Fibroblast of gingiva (primary cell): ENCODE measurements at regions not wholly inside any gene's neighbourhood (a gene's known extent, or its start where the extent isn't known, plus 50 kb on each side); places are given as distances from the start of the nearest gene placed in this dataset.

Source experiments
- DNase-seq: peaks from one replicate; pipeline ENCODE4 v3.0.0-alpha.2; 2011; ENCODE audit warnings: low read depth

DNA sequence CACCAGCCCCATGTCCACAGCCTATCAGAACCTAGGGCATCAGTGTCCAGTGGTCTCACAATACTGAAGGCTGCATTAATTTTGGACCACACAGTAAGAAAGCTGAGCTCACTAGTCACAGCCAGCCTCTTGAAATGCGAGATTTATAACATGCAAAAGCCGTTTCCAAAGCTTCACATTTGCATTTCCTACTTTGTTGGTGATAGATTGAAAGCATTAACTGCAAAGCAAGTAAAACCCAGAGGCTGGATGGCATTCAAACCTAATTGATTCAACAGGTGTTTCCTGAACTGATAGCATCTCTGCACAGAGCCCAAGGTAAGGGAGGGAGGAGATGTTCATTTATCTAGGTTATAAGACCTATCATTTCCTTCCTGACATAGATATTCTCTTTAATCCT, 410.1 kb downstream of the OMA1 start:
- DNase-seq, result no peak

DNA sequence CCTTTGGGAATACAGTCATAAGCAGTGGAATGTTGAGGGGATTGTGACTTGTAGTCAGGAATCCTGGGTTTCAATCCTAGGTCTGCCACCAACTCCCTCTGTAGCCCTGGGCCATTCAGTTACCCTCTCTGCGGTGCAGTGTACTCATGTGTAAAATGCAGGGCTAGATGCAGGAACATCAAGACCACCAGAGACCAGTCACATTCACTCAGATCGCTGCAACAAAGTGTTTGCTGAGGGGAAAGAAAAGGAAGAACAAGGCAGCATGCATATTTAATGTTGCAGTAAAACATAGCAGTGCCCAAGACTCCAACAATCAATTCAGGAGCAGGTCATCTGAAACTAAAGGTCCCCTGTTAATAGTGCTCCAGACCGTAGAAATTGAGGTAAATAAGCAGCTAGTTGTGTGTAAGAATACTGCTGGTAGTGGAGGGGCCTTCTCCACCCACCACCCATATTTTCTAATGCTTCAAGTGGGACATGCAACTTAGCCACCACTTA, 410.7 kb downstream of the OMA1 start:
- no peak for DNase-seq

DNA sequence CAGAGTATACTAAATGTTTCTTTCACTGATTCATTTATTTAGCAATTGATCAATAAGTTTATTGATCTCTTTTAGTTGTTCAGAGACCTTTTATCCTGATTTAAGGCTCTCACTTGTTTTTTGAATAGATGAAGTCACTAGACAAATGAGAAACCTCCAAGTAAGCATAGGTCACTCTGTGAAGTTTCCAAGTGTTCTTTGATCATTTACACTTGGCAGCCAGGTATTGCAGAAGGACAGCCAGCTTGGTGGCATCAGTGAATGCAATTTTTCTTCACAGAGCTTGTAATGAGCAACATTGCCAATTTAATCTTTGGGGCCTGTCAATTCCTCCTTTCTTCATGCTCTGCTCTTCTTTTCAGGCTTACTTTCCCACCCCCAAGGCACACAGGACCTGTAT, 413.0 kb downstream of the OMA1 start:
- no peak for DNase-seq

DNA sequence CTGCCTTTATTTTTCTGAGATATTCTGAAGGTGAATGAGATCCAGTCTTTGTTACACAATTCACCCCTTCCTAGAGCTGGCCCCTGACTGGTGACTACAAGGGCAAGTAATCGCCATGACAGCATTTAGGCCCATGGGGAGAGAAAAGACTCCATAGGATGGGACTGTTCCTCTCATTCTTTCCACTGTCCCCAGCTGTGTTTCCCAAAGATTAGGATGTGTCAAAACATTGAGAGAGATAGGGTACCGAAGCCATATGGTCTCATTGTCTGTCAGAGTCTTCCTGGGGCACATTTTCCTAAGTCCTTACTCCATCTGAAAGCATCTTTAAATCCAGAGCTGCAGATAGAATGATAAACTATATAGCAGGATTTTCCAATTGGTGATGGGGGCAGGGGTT, 423.5 kb downstream of the OMA1 start:
- no peak for DNase-seq

DNA sequence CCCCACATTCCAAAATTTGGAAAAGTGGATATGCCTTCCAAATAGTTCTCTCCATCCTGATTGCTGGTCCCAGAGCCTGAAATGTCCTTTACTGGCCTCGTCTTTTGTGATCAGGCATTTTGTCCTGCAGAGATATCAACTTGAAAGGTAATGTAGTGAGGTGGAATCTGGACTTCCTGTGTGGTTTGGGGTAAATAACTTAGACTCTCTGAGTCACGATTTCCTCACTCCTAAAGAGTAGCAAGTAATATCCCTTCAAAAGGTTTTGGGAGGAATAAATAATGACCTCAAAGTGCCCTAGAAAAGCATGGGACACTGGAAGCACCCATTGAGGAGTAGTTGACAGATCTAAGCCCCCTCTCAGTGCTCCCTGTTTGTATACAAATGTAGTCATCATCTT, 426.6 kb downstream of the OMA1 start:
- no peak for DNase-seq

DNA sequence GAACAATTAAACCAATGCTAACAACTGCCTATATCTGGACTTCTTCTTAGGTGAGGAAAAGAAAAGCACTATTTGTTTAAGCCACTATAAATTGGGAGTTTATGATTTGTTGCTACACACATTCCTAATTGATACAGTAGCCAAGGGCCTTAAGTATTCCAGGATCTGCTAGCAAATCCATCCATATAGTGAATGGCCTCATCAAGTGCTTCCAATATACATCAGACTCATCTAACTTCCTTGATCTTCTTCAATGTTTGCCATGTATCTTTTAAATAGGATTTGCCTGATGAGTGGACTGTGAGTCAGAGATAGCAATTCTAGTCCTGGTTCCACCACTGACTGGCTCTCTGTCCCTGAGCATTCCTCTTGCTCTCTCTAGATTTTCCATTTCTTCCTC, 430.2 kb downstream of the OMA1 start:
- no peak for DNase-seq

DNA sequence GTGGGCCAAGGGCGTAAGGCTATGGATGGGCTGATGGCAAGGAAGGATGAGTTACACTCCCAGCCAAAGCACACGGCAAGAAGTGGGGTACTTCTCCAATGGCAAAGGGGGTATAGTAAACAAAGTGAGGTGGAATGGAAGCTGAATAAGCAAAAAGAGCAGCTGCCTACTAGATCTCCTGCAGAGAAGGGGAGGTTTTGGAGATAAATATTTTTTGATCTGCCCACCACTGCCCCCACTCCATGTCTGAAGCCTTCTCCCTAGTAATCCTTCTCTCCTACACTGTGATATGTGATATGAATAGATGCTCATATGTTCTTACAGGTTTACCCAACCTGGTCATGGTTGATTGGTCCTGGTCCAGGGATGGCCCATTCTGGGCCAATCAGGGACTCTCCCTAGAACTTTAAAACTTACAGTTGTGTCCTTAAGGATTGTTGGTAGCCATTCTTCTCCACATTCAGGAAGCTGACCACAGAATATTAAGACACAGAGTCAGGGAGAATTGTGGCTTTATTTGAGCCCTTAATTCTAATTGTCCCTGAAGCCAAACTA, 436.8 kb downstream of the OMA1 start:
- no peak for DNase-seq

DNA sequence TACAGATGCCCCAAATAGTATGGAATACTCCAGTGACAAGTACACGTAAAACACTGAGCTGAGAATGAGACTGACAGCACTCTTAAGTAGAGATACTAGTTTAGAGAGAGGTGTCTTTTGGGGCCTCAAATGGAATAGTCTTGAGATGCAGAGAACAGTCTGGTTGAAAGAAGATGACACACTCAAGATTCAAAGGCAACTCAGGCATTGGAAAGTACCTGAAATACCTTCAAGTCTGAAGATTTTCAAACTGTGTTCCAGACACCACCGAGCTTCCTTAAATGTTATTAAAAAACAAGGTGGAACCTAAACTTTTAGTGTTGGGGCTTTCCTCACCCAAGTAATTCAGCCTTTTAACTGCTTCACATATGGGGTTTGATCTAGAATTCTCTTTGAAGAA, 437.7 kb downstream of the OMA1 start:
- no peak for DNase-seq

DNA sequence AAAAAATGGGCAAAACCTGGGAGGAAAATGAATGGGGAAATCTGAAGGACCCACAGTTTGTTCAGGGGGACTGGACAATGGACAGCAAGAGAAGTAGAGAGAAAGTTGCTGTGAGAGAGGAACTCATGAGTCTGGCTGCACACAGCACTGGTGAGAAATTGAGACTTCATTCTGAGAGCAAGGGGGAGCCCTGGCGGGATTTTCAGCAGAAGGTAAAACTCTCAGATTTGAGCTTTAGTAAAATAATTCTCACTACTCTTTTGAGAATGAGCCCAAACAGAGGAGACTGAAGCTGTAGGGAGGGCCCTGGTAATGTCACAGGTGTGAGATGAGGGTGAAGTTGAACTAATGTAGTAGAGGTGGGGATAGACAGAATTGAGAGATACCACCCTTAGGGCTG, 438.6 kb downstream of the OMA1 start:
- no peak for DNase-seq

DNA sequence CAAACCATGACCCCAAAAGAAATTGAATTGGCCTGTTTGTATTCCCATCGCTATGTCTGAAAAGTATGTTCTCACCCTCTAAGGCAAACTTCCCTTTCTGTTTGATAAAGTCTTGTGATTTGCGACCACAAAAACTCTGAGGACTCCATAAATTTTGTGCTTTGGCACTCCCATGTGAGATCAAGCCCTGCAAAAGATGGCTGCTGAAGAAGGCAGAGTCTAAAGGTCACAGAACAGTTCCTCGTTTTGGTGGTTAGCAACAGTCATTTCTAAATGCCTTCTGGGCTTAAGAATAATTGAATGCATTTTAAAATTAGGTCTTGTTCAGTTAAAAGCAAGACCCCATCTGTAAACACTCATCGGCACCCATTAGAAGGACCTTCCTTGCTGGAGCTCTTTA, 441.6 kb downstream of the OMA1 start:
- no peak for DNase-seq

DNA sequence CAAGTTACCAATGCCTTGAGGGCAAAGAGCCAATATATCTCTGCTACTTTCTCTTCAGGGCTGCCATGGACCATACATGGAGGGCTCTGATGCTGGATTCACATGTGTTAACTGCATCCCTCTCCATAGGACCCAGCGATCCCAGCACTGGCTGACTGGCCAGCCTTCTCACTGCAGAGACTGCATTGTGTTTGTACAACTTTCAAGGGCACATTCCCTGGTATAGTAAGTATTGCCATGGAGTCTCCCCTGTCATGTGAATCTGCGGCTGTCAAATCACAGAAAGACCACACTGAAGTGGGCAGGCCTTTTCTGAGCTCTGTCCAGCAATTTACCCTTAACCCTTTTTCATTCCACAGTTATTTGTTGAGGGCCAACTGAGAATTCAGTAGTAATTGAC, 449.8 kb downstream of the OMA1 start:
- DNase-seq, result no peak

DNA sequence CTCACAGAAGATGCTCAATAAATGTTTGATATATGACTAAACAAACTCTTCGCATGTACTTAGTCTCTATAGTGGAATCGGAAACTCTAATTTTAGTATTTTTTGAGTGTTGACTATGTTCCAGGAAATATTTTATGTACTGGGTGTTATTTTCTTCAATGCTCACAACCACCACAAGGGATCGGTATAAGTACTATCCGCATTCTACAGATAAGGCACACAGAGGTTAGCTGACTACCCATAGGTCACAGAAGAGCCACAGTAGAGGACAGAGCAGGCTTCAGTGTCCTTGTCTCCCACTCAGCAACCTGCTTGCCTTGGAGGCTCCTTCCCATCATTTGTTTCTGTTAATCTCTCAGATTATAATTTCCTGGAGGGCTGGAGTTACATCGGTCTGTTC, 451.3 kb downstream of the OMA1 start:
- no peak for DNase-seq

DNA sequence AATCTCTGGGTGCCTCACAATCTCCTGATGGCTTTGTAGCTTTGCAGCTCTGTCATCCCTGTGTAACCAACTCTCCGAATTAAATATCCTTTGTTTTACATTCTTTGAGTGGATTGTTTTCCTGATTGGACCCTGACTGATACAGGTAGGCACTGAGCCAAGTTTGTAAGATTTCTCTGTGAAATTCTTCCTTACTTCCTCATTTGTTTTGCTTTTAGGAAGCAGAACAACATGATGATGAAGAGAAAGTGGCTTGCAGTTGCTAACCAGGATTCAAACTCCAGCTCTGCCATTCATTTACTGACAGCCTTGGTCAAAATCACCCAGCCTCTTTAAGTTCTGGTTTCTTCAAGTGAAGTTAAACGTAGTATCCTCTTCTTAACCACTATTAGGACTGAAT, 452.3 kb downstream of the OMA1 start:
- no peak for DNase-seq

DNA sequence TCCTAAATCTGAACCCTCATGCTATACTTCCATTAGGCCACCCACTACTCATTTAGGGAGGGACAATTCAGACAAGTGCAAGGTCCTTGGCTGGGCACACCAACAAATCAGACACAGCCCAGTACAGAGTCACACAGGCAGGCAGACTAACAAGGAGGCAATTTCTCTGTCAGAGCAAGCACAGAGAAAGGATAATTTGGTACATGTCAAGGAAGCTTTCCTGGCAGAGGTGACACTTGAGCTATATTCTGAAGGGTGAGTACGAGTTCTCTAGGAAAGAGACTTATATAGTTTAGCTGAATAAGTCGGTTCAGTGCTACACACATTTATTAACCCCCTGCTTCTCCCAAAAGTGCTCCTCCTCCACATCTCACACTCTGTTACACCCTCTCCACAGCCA, 455.9 kb downstream of the OMA1 start:
- no peak for DNase-seq

DNA sequence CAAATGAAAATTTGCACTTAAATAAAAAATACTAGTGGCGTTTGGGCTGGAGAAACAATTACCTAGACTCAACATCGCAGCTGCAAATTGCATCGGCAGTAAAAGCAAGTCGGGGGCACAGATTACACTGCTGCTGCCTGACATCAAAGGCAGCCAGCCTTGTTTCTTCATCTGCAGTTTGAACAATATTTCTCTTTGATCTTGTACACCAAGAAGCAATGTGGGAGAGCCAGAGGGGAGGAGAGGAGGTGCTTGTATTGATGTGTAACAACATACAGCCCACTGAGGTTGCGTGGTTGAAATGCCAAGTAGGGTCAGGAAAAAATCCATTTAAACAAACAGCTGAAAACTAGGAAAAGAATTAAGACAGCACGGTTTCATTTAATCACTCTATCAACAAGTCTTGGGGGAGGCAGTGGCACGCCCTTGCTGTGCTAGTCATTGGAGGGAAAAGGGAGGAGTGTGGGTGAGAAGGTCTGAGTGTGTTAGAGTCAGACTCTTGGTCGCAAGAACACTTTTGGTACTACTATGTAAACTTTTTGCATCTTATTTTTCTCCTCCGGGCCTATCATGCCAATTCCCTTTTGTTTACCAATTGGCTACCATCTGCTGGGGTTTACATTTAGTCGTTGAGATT, 456.5 kb downstream of the OMA1 start:
- DNase-seq, result no peak

DNA sequence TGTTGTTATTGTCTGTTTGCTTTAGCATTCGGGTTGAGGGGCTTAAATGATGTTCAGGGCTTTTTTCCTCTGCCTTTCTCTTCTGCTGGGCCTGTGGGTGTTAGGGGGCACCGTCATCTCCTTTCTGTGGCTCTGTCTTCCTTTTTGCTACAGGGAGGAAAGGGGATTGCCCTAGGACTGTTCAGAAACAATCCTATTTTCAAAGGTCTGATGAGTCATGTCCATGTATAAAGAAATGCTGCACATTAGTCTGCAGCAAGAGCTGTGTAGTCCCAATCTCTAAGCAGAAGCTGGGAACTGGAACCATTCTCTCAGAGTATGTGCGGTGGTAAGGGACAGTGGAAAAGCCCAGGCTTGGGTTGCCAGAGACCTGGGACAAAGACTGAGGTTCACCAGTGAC, 462.3 kb downstream of the OMA1 start:
- DNase-seq, result no peak

DNA sequence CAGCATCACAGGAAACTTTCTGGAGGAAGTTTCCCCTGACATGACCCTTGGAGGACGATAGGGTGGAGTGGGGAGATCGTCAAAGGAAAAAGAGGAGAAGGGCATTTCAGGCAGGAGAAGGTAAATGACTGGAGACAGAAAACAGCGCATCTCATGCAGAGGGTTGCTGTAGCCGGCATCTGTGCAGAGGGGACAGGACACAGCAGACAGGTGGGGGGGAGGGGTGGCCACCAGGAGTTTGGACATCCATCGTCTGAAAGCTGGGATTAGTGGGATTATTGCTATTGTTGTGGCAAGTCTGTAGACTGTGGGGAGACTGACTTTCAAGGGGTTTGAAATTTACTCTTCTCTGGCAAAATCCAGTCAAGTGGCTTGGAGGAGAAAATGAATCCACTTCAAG, 463.9 kb downstream of the OMA1 start:
- DNase-seq, result no peak

DNA sequence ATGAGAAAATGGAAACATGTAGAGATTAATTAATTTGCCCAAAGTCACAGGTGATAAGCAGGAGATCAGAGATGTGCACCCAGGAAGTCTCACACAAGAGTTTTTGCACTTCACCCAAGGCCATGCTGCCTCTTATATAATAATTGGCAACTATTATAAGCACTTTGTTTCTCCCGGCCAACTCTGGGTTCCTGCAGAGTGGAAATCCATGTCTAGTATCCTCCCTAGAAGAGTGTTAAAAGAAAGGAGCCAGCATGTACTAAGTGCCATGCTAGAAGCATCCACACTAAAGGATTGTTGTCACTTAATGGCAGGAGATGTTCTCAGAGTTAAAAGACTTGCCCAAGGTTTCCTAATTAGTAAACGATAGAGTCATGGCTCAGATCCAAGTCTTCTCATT, 470.3 kb downstream of the OMA1 start:
- DNase-seq, result no peak

DNA sequence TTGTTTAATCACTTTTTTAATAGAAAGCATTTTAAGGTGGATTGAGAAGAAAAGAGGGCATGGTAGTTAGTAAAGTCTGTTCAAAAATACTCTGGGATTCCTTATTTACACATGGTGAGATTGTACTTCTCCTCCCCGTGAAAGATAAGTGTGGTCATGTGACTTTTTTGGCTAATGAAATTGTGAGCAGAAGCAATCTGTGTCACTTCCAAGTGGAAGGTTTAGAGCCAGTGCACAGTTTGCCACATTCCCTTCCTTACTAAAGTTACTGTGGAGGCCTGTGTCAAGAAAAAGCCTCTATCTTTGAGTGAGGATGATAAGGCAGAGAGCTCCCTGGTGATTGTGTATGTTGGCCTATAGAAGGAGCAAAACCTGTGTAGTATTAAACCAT, 471.3 kb downstream of the OMA1 start:
- no peak for DNase-seq

DNA sequence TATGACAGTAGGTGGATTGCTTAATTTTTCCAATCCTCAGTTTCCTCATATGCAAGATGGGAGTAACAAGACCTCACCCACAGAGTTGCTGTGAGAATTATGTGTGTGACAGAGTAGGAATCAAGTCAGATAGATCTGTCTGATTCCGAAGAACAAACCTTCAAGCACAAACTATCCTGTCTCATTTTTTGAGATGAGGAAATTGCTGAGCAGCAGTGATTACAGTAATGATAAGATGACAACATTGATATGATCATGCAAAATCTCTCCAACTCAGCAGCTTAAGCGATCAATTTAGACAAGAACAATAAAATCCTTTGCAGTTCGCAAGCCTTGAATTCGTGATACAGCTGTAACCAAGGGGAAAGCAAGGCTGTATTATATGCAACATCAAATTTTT, 474.1 kb downstream of the OMA1 start:
- DNase-seq, result no peak

DNA sequence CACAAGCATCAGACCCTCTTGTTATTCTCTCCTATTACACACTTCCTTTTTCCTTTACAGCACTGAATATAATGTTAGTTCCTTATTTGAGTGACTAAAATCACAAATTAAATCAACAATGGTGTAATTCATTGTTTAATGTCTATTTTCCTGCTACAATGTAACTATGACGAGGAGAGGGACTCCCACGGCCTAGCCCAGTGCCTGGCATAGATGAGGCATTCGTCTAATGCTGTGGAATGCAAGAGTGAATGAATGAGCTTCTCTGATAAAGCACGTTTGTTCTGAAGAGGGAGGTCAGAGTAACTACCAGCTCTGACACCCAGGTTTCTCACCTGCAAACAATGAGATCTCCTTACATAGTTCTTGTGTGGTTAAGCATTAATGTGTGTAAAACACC, 479.4 kb downstream of the OMA1 start:
- no peak for DNase-seq

DNA sequence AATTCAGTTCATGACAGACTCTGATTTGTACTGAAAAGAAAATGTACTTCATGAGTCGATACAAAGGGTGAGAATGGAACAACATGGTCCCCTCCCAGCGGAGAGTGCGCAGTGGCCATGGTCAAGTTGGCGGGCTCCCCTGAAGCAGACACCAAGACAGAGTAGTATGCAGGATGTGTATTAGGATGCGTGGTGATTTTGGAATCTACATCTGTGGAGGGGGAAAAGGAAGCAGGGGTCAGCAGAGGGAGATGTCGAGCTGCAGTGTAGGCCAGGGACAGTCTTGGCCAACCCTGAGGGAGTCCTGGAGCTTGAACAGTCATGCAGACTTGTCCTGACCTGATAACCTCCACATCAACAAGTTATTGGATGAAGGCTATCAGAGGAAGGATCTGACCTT, 481.0 kb downstream of the OMA1 start:
- DNase-seq, result no peak

DNA sequence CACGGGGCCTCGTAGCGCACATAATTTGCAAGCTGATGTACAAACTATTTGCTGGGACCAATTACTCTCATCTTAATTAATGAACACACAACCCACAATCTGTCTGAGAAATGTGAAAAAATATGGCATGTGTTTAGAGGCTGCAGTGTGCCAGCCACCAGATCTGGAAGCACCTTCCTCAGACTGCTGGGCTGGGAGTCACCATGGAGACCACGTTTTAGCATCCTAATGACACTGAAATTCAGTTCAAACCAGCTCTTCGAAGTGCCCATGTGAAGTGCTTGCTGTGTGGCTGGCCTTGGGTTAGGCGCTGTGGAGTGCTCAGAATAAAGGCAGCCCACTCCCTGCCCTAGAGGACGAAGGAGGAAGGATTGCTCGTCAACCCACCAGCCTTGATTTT, 482.4 kb downstream of the OMA1 start:
- no peak for DNase-seq

DNA sequence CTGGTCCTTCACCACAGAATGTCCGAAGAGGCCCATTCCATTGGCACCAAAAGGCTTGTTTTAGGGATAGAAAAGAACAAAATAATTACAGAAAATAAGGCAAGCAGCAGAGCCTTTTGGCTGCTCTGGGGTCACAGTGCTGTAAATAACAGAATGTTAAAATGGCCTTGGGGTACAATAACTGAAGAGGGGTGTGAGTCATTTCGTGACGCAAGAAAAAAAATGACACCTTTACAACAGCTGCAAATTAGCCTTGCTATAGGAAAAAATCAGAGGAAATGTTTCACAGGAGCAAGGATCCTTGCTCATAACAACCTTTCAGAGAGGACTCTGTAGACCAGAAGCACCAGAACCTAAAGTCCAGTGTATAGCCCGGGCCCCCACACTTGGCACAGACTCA, 483.4 kb downstream of the OMA1 start:
- no peak for DNase-seq

DNA sequence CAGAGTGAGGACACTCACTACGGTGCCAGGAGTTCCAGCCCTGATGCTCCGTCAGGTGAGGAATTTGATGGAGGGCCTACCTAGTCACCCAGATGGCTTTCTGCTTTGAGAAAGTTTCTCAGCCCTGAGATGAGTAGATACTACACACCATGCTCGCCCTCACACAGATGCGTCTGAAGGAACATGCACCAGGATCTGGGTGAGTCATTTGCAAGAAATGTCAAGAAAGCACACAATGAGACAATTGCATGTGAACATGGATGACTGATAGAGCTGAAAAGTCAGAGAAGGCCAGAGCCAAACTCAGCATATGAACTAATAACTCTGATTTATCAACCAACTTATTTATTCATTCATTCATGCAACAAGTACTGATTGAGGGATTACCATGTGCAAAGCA, 483.9 kb downstream of the OMA1 start:
- DNase-seq, result no peak
